Suprapubic skin (tissue), 4 donors: ENCODE measurements at regions not wholly inside any gene's neighbourhood (a gene's known extent, or its start where the extent isn't known, plus 50 kb on each side); places are given as distances from the start of the nearest gene placed in this dataset.

Source experiments
- DNase-seq, 2 donors: peaks; one replicate each; pipeline ENCODE4 v3.0.0-alpha.2; 2019; ENCODE audit warnings: low spot score in 2 of 2
- H3K27ac ChIP-seq: fragments of 200-600 bp; sonication (generic); one replicate; pipeline ENCODE4 v1.5.1; 2019
- H3K27me3 ChIP-seq: fragments of 200-600 bp; sonication (generic); one replicate; pipeline ENCODE4 v1.5.1; 2019
- H3K36me3 ChIP-seq: fragments of 200-600 bp; sonication (generic); one replicate; pipeline ENCODE4 v1.5.1; 2019
- H3K4me1 ChIP-seq: fragments of 200-600 bp; sonication (generic); one replicate; pipeline ENCODE4 v1.5.1; 2019
- H3K4me3 ChIP-seq: fragments of 200-600 bp; sonication (generic); one replicate; pipeline ENCODE4 v1.5.1; 2019; ENCODE audit warnings: mild to moderate bottlenecking
- H3K9me3 ChIP-seq: fragments of 200-600 bp; sonication (generic); one replicate; pipeline ENCODE4 v1.5.1; 2019
- EP300 ChIP-seq: sonication (generic); formaldehyde crosslinking; IDR thresholded peaks from one replicate; pipeline ENCODE4 v1.6.1; 2017; ENCODE audit warnings: antibody characterized with exemption
- POLR2A ChIP-seq, 2 donors: fragments of 450-650 bp; IDR thresholded peaks; one replicate each; pipeline ENCODE4 v1.6.1; 2017; ENCODE audit warnings: antibody characterized with exemption in 2 of 2, mild to moderate bottlenecking in 2 of 2, moderate library complexity in 2 of 2
- POLR2AphosphoS5 ChIP-seq, 3 donors: sonication (generic); formaldehyde crosslinking; IDR thresholded peaks; one replicate each; pipeline ENCODE4 v1.6.1; 2017; ENCODE audit warnings: antibody characterized with exemption in 3 of 3
- WGBS: methylation state at CpG from one replicate; pipeline ENCODE4 v1.1.5; 2018; 5-methylcytosine and 5-hydroxymethylcytosine counted together
- TF ChIP-seq, protein P1 (sequence below), 2 donors: fragments of 200-600 bp in 1 of 2; fragments of 450-650 bp in 1 of 2; sonication (generic) in 1 of 2; IDR thresholded peaks; one replicate each; pipeline ENCODE4 v1.5.1; 2016 to 2019; ENCODE audit warnings: antibody characterized with exemption in 2 of 2, mild to moderate bottlenecking in 1 of 2, moderate library complexity in 1 of 2

DNA sequence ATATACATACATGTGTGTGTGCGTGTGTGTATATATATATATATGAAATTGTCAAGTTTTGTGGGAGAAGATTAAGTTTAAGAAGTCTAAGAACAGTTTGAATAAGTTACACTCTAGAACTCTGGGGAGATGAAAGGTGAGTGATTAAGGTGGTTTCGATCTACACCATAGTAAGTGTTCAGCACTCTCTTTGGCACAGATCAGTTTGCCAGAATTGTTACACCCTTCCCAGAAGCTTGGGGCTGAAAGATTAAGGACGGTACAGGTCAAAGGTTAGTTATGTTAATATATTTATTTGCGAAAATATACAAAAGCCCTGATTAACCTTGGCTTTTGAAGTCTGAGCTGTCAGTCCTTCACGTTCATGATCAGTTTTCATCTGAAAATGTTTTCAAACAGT, 309.1 kb downstream of the KLF5 start:
- Histone ChIP-seq H3K9me3 (no peaks in the 10 kb centered on the region), H3K27me3 (no peaks in the 10 kb centered on the region), H3K4me3 (no peak overlapping the region), H3K4me1 (peaks cover 39% of the 10 kb centered on the region), H3K36me3 (no peaks in the 10 kb centered on the region), H3K27ac (peak overlapping the region; percentile 74)
- no peak for DNase-seq
- no peak for TF ChIP-seq POLR2AphosphoS5 (IDR thresholded peaks at IDR 0.05)
- TF ChIP-seq, protein P1, sequence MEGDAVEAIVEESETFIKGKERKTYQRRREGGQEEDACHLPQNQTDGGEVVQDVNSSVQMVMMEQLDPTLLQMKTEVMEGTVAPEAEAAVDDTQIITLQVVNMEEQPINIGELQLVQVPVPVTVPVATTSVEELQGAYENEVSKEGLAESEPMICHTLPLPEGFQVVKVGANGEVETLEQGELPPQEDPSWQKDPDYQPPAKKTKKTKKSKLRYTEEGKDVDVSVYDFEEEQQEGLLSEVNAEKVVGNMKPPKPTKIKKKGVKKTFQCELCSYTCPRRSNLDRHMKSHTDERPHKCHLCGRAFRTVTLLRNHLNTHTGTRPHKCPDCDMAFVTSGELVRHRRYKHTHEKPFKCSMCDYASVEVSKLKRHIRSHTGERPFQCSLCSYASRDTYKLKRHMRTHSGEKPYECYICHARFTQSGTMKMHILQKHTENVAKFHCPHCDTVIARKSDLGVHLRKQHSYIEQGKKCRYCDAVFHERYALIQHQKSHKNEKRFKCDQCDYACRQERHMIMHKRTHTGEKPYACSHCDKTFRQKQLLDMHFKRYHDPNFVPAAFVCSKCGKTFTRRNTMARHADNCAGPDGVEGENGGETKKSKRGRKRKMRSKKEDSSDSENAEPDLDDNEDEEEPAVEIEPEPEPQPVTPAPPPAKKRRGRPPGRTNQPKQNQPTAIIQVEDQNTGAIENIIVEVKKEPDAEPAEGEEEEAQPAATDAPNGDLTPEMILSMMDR (IDR thresholded peaks at IDR 0.05), result no peak
- no peak for TF ChIP-seq EP300
- no peak for TF ChIP-seq POLR2A (IDR thresholded peaks at IDR 0.05)
- WGBS, result 58% methylated on average over 5 of the region's 5 CpGs

DNA sequence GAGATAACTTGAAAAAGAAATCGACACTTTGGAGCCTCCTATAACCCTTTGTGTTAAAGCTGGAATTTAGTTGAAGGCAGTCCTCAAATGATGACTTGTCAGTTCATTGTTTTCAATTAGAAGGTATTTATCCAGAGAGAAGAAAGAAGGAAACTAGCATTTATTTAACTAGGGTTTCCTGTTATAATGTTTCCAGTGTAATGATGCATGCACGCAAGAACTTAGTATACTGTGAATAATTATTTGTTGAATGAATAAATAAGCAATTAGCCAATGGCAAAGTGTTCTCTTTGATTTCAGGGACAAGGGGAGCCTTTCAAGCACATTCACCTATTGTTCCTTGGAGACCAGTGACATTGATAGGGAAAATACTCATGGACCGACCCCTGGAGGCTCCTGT, 307.4 kb downstream of the KLF5 start:
- Histone ChIP-seq H3K36me3 (no peaks in the 10 kb centered on the region), H3K27ac (peak overlapping the region; percentile 77), H3K27me3 (no peaks in the 10 kb centered on the region), H3K9me3 (no peaks in the 10 kb centered on the region), H3K4me3 (no peak overlapping the region), H3K4me1 (peaks cover 38% of the 10 kb centered on the region)
- no peak for DNase-seq
- no peak for TF ChIP-seq POLR2AphosphoS5 (IDR thresholded peaks at IDR 0.05)
- TF ChIP-seq, protein P1 (IDR thresholded peaks at IDR 0.05), result no peak
- WGBS, result 86% methylated on average over 3 of the region's 3 CpGs

DNA sequence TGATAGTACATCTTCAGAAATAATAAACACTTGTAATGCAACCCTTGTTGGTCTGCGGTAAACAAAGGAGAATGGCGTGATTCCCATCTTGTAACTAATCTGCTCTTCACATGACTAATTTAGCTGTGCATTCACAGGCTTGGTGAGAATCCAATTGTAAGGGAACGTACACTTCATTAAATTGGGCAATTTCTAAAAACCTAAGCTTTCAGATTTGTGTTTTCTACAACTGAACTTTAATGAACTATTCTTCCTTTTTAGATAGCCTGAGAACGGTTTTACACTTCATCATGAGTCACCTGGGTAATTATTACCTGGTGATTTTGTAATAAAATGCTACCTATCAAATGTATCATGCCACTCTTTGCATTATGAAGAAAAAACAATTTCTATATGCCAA, 306.9 kb downstream of the KLF5 start:
- DNase-seq, result no peak
- H3K36me3 ChIP-seq, result no peaks in the 10 kb centered on the region
- H3K27ac ChIP-seq, result peak overlapping the region; percentile 77
- TF ChIP-seq, protein P1 (IDR thresholded peaks at IDR 0.05), result no peak
- TF ChIP-seq POLR2A (IDR thresholded peaks at IDR 0.05), result no peak
- TF ChIP-seq POLR2AphosphoS5 (IDR thresholded peaks at IDR 0.05), result no peak
- TF ChIP-seq EP300, result no peak
- 62% methylated on average over 4 of the region's 4 CpGs for WGBS
- H3K4me1 ChIP-seq, result peaks cover 38% of the 10 kb centered on the region
- H3K9me3 ChIP-seq, result no peaks in the 10 kb centered on the region
- H3K4me3 ChIP-seq, result no peak overlapping the region
- H3K27me3 ChIP-seq, result no peaks in the 10 kb centered on the region

DNA sequence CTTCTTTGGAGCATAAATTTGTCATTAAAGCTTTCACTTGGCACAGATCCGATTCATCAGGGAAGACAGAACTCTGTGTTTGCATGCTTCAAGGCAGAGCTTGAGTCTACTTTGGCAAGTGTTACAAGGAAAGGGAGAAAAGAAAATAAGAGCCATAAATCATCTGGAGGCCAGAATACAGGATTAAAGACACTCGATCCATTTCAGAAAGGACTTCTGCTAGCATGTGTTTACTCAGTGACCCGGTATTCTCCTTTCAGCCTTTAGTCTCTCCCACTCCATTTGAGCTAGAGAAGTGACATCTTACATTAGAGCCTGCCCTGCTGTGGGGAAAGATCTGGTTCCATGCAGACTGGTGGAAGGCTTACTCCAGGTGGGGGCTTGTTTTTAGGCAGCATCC, 306.4 kb downstream of the KLF5 start:
- TF ChIP-seq POLR2AphosphoS5 (IDR thresholded peaks at IDR 0.05) (no peak), EP300 (no peak), POLR2A (IDR thresholded peaks at IDR 0.05) (no peak)
- TF ChIP-seq, protein P1 (IDR thresholded peaks at IDR 0.05), result no peak
- H3K27me3 ChIP-seq, result no peaks in the 10 kb centered on the region
- DNase-seq, result no peak
- no peaks in the 10 kb centered on the region for H3K36me3 ChIP-seq
- peak overlapping the region; percentile 77 for H3K27ac ChIP-seq
- no peaks in the 10 kb centered on the region for H3K9me3 ChIP-seq
- 32% methylated on average over 3 of the region's 3 CpGs for WGBS
- H3K4me3 ChIP-seq, result no peak overlapping the region
- H3K4me1 ChIP-seq, result peaks cover 37% of the 10 kb centered on the region

DNA sequence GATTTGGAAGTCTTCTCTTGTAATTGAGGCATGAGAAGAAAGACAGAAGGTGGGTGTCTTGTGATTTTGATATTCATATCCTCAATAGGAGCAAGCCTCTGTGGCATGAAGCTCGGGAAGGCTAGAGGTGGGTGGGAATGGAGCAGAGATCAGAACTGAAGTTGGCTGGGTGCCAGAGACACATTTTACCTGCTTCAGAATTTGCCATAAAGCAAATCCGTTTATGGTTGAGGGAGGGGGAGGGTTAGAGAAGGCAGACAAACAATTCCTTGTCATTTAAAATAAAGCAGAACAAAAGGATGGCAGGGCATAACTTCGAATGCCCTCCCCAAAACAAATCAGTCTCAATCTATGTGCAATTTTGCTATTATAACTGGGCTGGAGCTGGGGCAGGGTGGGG, 305.9 kb downstream of the KLF5 start:
- Histone ChIP-seq H3K27ac (peak overlapping the region; percentile 77), H3K9me3 (no peaks in the 10 kb centered on the region), H3K27me3 (no peaks in the 10 kb centered on the region), H3K4me1 (peaks cover 32% of the 10 kb centered on the region), H3K36me3 (no peaks in the 10 kb centered on the region), H3K4me3 (no peak overlapping the region)
- TF ChIP-seq, protein P1 (IDR thresholded peaks at IDR 0.05), result no peak
- TF ChIP-seq POLR2A (IDR thresholded peaks at IDR 0.05) (no peak), POLR2AphosphoS5 (IDR thresholded peaks at IDR 0.05) (no peak), EP300 (no peak)
- DNase-seq, result no peak
- WGBS, result 42% methylated on average over 3 of the region's 3 CpGs
